ENCODE measurements at regions not wholly inside any gene's neighbourhood (a gene's known extent, or its start where the extent isn't known, plus 50 kb on each side); places are given as distances from the start of the nearest gene placed in this dataset.

DNA sequence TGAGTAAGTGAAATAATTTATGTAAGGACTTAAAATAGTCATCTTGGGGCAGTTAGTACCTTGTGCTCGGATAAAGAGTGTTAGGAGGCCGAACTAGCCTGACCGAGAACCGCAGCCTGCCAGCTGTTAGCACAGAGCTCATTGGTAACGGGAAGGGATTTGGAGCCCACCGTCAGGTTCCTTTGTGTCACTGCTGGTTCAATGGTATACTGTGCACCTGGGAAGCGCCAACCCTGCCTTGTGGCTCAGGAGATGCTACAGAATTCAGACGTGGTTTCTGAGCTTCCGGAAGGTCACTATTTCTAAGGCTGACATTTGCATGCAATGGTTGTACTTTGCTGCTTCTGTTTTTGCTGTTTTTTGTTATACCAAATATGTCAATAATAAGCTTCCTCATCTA, 403.5 kb downstream of the CADM1 start:
- no peak overlapping the region for H3K4me3 Mint-ChIP-seq
- DNase-seq = no peak
- no peaks in the 10 kb centered on the region for H3K27me3 Mint-ChIP-seq
- H3K36me3 Mint-ChIP-seq = no peaks in the 10 kb centered on the region
- no peak overlapping the region for H3K27ac Mint-ChIP-seq
- no peak for ATAC-seq (replicated peaks)
- no peaks in the 10 kb centered on the region for H3K4me1 Mint-ChIP-seq
- H3K9me3 Mint-ChIP-seq = peaks cover 0 to 7% of the 10 kb centered on the region in 2 donors

GRCh38 chr11:115103921-115104320, 400.3 kb downstream of the CADM1 start:
- H3K36me3 Mint-ChIP-seq = no peaks in the 10 kb centered on the region
- H3K27ac Mint-ChIP-seq = no peak overlapping the region
- DNase-seq (no peak), ATAC-seq (replicated peaks) (no peak)
- no peaks in the 10 kb centered on the region for H3K27me3 Mint-ChIP-seq
- H3K4me1 Mint-ChIP-seq = no peaks in the 10 kb centered on the region
- peaks cover 0 to 5% of the 10 kb centered on the region in 2 donors for H3K9me3 Mint-ChIP-seq
- no peak overlapping the region for H3K4me3 Mint-ChIP-seq

DNA sequence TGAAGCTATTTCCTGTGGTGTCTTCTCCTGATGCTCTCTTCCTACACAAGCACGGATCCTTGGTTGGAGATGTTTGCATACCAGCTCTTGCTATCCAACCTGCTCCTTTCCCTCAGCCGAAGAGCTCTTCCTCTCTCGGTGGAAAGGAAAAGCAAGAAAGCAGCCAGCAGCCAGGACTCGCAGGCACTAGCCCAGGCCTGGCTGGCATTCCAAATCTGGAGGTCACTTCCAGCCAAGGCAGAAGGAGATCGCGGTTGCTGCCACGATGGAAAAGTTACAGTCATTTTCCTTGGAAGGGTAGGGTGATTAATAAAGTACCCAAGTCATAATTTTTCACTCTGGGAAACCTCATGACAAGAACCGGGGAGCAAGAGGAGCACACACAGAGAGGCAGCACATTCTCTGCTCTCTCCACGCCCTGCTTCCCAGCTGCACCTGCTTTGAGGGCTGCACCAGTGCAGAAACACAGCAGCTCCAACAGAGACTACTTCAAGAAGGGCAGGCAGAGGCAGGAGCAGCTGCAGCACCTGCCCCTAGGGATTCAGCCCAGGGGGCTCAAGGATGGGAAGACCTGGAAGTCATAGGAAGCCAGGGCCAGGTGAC, 399.3 kb downstream of the CADM1 start:
- Mint-ChIP-seq H3K36me3 (no peaks in the 10 kb centered on the region), H3K4me1 (no peaks in the 10 kb centered on the region), H3K27ac (no peak overlapping the region), H3K27me3 (no peaks in the 10 kb centered on the region), H3K9me3 (no peaks in the 10 kb centered on the region), H3K4me3 (no peak overlapping the region)
- no peak for ATAC-seq (replicated peaks)
- no peak for DNase-seq

DNA sequence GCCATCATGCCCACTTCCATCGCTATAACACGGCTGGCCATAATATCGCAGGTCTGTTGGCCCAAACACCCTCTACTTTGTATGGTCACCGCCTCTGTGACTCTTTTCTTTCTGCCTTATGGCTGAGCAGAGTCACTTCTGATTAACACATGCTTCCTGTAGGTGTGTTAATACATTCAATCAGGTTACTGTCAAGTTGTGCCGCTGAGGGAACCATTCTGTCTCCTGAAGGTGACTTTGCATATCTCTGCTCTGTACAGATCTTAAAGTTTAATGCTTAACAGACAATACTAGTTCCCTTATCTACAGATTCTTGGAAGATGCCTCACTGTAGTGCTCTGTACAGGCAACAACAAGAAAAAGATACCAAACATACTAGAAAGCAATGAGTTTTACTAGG, 393.1 kb downstream of the CADM1 start:
- Mint-ChIP-seq H3K4me1 (no peaks in the 10 kb centered on the region), H3K9me3 (peaks cover 0 to 1% of the 10 kb centered on the region in 2 donors), H3K4me3 (no peak overlapping the region), H3K36me3 (no peaks in the 10 kb centered on the region), H3K27ac (no peak overlapping the region), H3K27me3 (no peaks in the 10 kb centered on the region)
- no peak for ATAC-seq (replicated peaks)
- DNase-seq = no peak

DNA sequence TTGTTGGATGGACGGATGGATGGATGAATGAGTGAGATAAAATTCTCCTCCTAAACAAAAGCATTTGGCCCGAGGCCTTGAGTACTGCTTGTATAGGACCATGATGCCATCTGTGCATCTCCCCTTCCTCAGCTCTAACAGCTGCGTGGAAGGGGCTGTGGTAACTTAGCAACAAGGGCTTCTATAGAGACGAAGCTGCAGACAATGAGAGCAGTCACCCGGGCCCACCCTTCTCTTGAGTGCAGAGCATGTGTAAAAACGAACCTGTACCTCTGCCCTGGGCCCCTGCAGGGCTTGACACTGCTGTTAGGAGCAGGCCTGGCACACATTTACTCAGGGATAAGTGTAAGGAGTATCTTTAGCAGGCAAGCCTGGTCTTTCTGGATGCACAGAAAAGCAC, 391.5 kb downstream of the CADM1 start:
- no peak for ATAC-seq (replicated peaks)
- H3K27ac Mint-ChIP-seq = no peak overlapping the region

GRCh38 chr11:115117956-115118493, 386.2 kb downstream of the CADM1 start:
- Mint-ChIP-seq H3K4me1 (no peaks in the 10 kb centered on the region), H3K27ac (no peak overlapping the region), H3K4me3 (no peak overlapping the region), H3K36me3 (no peaks in the 10 kb centered on the region), H3K27me3 (peaks cover 0 to 5% of the 10 kb centered on the region in 2 donors), H3K9me3 (peaks cover 0 to 1% of the 10 kb centered on the region in 2 donors)
- DNase-seq (no peak), ATAC-seq (replicated peaks) (no peak)

More for the DNA sequence above, 391.5 kb downstream of the CADM1 start:
- H3K9me3 Mint-ChIP-seq = peaks cover 0 to 1% of the 10 kb centered on the region in 2 donors
- H3K27me3 Mint-ChIP-seq = no peaks in the 10 kb centered on the region
- DNase-seq = no peak
- no peaks in the 10 kb centered on the region for H3K4me1 Mint-ChIP-seq
- H3K36me3 Mint-ChIP-seq = no peaks in the 10 kb centered on the region
- no peak overlapping the region for H3K4me3 Mint-ChIP-seq

DNA sequence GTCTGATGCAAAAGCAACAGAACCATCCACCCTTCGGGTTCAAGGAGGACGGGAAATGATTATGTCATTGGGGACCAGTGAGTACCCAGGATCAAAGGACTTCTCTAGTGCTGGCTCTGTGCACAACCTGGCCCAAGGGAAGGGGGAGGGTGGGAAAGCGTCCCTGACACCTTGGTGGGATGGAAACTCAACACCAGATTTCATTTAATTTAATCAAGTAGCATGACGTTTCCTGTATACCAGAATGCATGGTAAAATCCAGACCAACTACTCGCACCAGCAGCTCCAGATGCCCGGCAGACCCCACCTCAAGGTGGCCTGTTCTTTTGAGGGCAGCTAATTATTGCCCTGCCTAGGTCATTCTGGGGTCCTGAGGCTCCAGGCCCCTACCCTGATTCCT, 385.1 kb downstream of the CADM1 start:
- ATAC-seq (replicated peaks) (no peak), DNase-seq (no peak)
- no peak overlapping the region for H3K27ac Mint-ChIP-seq
- H3K9me3 Mint-ChIP-seq = no peaks in the 10 kb centered on the region
- no peaks in the 10 kb centered on the region for H3K4me1 Mint-ChIP-seq
- H3K36me3 Mint-ChIP-seq = no peaks in the 10 kb centered on the region
- no peak overlapping the region for H3K4me3 Mint-ChIP-seq
- peaks cover 0 to 5% of the 10 kb centered on the region in 2 donors for H3K27me3 Mint-ChIP-seq

Data from stimulated activated naive B cell treated with anti-CD40 and anti-IgM and Interleukin-4, amounts not matched to agents 10 μg/mL and 1 μg/mL and 100 μg/mL, for 72 hours (primary cell).